T-cell (primary cell): ENCODE measurements at regions not wholly inside any gene's neighbourhood (a gene's known extent, or its start where the extent isn't known, plus 50 kb on each side); places are given as distances from the start of the nearest gene placed in this dataset.
A peak's percentile ranks its signal among the peaks of the same experiment; 100 is the strongest.

Experiments
- ATAC-seq, 4 experiments: fragments of 200-7000 bp in 3 of 4; fragments of 150-1000 bp in 1 of 4; cut with Tn5 transposase; replicated peaks in 1 of 4; 1 replicate in 3 of 4; 2 replicates in 1 of 4; pipeline ENCODE4 v1.10.0; 2021; ENCODE audit warnings: moderate library complexity in 3 of 4, mild to moderate bottlenecking in 2 of 4, moderate number of reproducible peaks in 1 of 4
- CTCF ChIA-PET, 2 donors: fragments of 300-600 bp; sonication (Branson Sonifier 250); formaldehyde crosslinking; loops; one replicate each; lab custom pipeline; 2022; ENCODE audit warnings: antibody characterized with exemption in 2 of 2; lab: Charles Lee
- POLR2A ChIA-PET, 2 donors: fragments of 300-600 bp; sonication (Branson Sonifier 250); formaldehyde crosslinking; loops; one replicate each; lab custom pipeline; 2022; ENCODE audit warnings: antibody characterized with exemption in 2 of 2; lab: Charles Lee
- DNase-seq, 35 experiments: peaks; one replicate each; pipeline versions ENCODE4 v3.0.0 to v3.0.0-alpha.2; 2013 to 2023
- H3K27ac ChIP-seq: one replicate; pipeline ENCODE4 v1.5.1; 2013; ENCODE audit warnings: low read length
- H3K27me3 ChIP-seq, 2 experiments: replicated peaks in 1 of 2; 1 replicate in 1 of 2; 2 replicates in 1 of 2; pipeline versions ENCODE4 v1.6.1 to v1.7.0; 2013; ENCODE audit warnings: low read length in 1 of 2, mixed read lengths in 1 of 2; ENCODE audit not compliant: control insufficient read depth in 2 of 2, insufficient read depth in 2 of 2; ENCODE audit errors: extremely low read depth in 1 of 2
- H3K36me3 ChIP-seq, 2 donors: 1 replicate in 1 of 2; 2 replicates in 1 of 2; pipeline versions ENCODE4 v1.6.1 to v1.7.0; 2013; ENCODE audit warnings: low read length in 1 of 2; ENCODE audit not compliant: control insufficient read depth in 2 of 2, insufficient read depth in 1 of 2; ENCODE audit errors: extremely low read depth in 1 of 2
- H3K4me1 ChIP-seq, 2 experiments: 1 replicate in 1 of 2; 2 replicates in 1 of 2; pipeline versions ENCODE4 v1.6.1 to v1.7.0; 2013; ENCODE audit warnings: low read length in 2 of 2, mixed read lengths in 1 of 2; ENCODE audit not compliant: insufficient read depth in 2 of 2, control insufficient read depth in 1 of 2; ENCODE audit errors: extremely low read depth in 1 of 2
- H3K4me3 ChIP-seq, 2 donors: 1 replicate in 1 of 2; 2 replicates in 1 of 2; pipeline versions ENCODE4 v1.5.1 to v1.7.0; 2013; ENCODE audit warnings: mild to moderate bottlenecking in 2 of 2, low read length in 1 of 2, moderate library complexity in 1 of 2; ENCODE audit not compliant: control insufficient read depth in 1 of 2; ENCODE audit errors: extremely low read depth in 1 of 2
- H3K9me3 ChIP-seq: 2 replicates; pipeline ENCODE4 v1.7.0; 2013
- H3K27ac Mint-ChIP-seq, 2 donors: one replicate each; pipeline ENCODE4 v1.8.0; 2020 to 2021; ENCODE audit warnings: mild to moderate bottlenecking in 2 of 2, mixed read lengths in 2 of 2
- H3K27me3 Mint-ChIP-seq, 2 donors: one replicate each; pipeline ENCODE4 v1.8.0; 2021 to 2022; ENCODE audit warnings: mixed read lengths in 2 of 2
- H3K36me3 Mint-ChIP-seq: one replicate; pipeline ENCODE4 v1.8.0; 2021; ENCODE audit warnings: mixed read lengths
- H3K4me1 Mint-ChIP-seq, 3 donors: one replicate each; pipeline ENCODE4 v1.8.0; 2020 to 2022; ENCODE audit warnings: mixed read lengths in 3 of 3, mild to moderate bottlenecking in 1 of 3
- H3K4me3 Mint-ChIP-seq, 3 donors: one replicate each; pipeline ENCODE4 v1.8.0; 2020 to 2022; ENCODE audit warnings: mild to moderate bottlenecking in 3 of 3, mixed read lengths in 3 of 3, moderate library complexity in 3 of 3
- H3K9me3 Mint-ChIP-seq, 3 donors: one replicate each; pipeline ENCODE4 v1.8.0; 2020 to 2022; ENCODE audit warnings: mixed read lengths in 3 of 3
- whole genome bisulfite sequencing: methylation state at CpG from one replicate; pipeline ENCODE4 v1.1.5; 2013; ENCODE audit warnings: missing lambda C conversion rate; ENCODE audit not compliant: insufficient coverage; 5-methylcytosine and 5-hydroxymethylcytosine counted together

- Histone ChIP-seq H3K4me3 (no peak overlapping the region), H3K4me1 (peaks cover 41 to 71% of the 10 kb centered on the region in 2 experiments), H3K27me3 (no peaks in the 10 kb centered on the region), H3K9me3 (no peaks in the 10 kb centered on the region), H3K27ac (peak overlapping the region; percentile 86), H3K36me3 (no peaks in the 10 kb centered on the region)
- ChIA-PET POLR2A (interaction anchor here (0.6 to 1.6 kb wide), 9 partner anchors 10 to 255 kb away, joined by 3 to 12 read pairs (median 3); no protein-coding TSS in a partner anchor), CTCF (interaction anchor here (0.6 to 1.7 kb wide), 11 partner anchors 11 to 265 kb away, joined by 3 to 7 read pairs (median 4); partner anchors contain the start of gene FYN (in 1 of the 2))
- DNase-seq (peak; percentile 48 to 93 (median 72)), ATAC-seq (peak; percentile 92 to 98 (median 96))
- H3K9me3 Mint-ChIP-seq: peaks cover 0 to 3% (median 0%) of the 10 kb centered on the region in 3 donors
- H3K27ac Mint-ChIP-seq: peak overlapping the region; percentile 92 to 97
- H3K4me1 Mint-ChIP-seq: peaks cover 69 to 78% (median 76%) of the 10 kb centered on the region in 3 donors
- H3K4me3 Mint-ChIP-seq: peak overlapping the region; percentile 49 to 66 (median 60)
- H3K36me3 Mint-ChIP-seq: peaks cover 3% of the 10 kb centered on the region
- 40% methylated on average over 1 of the region's 12 CpGs for whole genome bisulfite sequencing
- H3K27me3 Mint-ChIP-seq: no peaks in the 10 kb centered on the region
These were observed 80.7 kb upstream of the CCN6 start for GRCh38 chr6:111973118-111973761.

DNA sequence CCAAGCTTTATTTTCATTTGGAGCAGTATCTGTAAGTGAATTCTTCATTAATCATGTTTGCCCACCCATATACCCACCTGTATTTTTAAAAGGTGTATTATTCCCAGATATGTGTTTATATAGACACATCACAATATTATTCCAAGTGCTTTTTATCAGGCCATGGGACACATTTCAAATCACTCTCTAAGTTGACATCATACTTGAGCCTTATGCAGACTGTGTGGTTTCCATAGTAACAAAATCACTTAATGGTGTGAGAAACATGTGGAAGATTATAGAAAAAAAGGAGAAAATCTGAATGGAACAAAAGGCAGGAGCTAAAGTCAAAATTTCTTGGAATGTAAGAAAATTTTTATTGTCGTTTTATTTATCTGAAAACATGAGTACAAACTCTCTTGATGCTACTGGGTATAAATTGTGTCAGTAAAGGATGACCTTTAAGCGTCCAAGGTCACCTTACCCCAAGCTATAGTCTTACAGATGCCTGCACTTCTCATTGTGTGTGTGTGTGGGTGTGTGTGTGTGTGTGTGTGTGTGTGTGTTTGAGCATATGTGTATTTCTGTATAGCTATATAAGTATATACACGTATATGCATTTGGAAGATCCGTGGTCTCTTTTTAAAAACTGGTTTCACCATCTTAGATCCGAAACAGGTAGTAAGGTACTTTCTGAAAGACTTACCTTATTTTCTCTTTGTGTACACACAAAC is 79.8 kb upstream of the CCN6 start:
- H3K4me1 Mint-ChIP-seq: peaks cover 77 to 87% (median 85%) of the 10 kb centered on the region in 3 donors
- peaks cover 0 to 3% (median 0%) of the 10 kb centered on the region in 3 donors for H3K9me3 Mint-ChIP-seq
- Histone ChIP-seq H3K36me3 (no peaks in the 10 kb centered on the region), H3K9me3 (no peaks in the 10 kb centered on the region), H3K27me3 (no peaks in the 10 kb centered on the region), H3K4me1 (peaks cover 42 to 76% of the 10 kb centered on the region in 2 experiments), H3K27ac (peak overlapping the region; percentile 86), H3K4me3 (no peak overlapping the region)
- DNase-seq (peak in 1 of 35 experiments; percentile 47), ATAC-seq (no peak)
- ChIA-PET CTCF (interaction anchor here (0.6 to 1.7 kb wide), 11 partner anchors 10 to 264 kb away, joined by 3 to 7 read pairs (median 3); no protein-coding TSS in a partner anchor), POLR2A (interaction anchor here (0.5 to 1.6 kb wide), 9 partner anchors 9 to 256 kb away, joined by 3 to 12 read pairs (median 3); partner anchors contain the start of gene FYN (in 1 of the 2))
- 100% methylated on average over 1 of the region's 5 CpGs for WGBS
- H3K27ac Mint-ChIP-seq: peak overlapping the region; percentile 92 to 97
- peak overlapping the region in 1 of 3 donors; percentile 66 for H3K4me3 Mint-ChIP-seq
- H3K36me3 Mint-ChIP-seq: peaks cover 3% of the 10 kb centered on the region
- no peaks in the 10 kb centered on the region for H3K27me3 Mint-ChIP-seq

- Histone ChIP-seq H3K4me1 (peaks cover 54 to 83% of the 10 kb centered on the region in 2 experiments), H3K36me3 (no peaks in the 10 kb centered on the region), H3K4me3 (no peak overlapping the region), H3K27me3 (no peaks in the 10 kb centered on the region), H3K27ac (peak overlapping the region; percentile 86), H3K9me3 (no peaks in the 10 kb centered on the region)
- no peaks in the 10 kb centered on the region for H3K27me3 Mint-ChIP-seq
- H3K36me3 Mint-ChIP-seq: no peaks in the 10 kb centered on the region
- peaks cover 91 to 100% (median 97%) of the 10 kb centered on the region in 3 donors for H3K4me1 Mint-ChIP-seq
- CTCF ChIA-PET: interaction anchor here in 1 of 2 donors (0.9 to 1.1 kb wide), 2 partner anchors 35 to 40 kb away, joined by 3 read pairs; no protein-coding TSS in a partner anchor
- WGBS: 83% methylated on average over 1 of the region's 6 CpGs
- DNase-seq (no peak), ATAC-seq (no peak)
- POLR2A ChIA-PET: no interaction called here
- H3K4me3 Mint-ChIP-seq: peak overlapping the region in 1 of 3 donors; percentile 28
- H3K9me3 Mint-ChIP-seq: no peaks in the 10 kb centered on the region
- peak overlapping the region; percentile 92 to 97 for H3K27ac Mint-ChIP-seq
These were observed 78.4 kb upstream of the CCN6 start for GRCh38 chr6:111975466-111975865.

GRCh38 chr6:111976139-111976538 is 77.8 kb upstream of the CCN6 start:
- H3K9me3 ChIP-seq: no peaks in the 10 kb centered on the region
- H3K27me3 ChIP-seq: no peaks in the 10 kb centered on the region
- ChIA-PET POLR2A (interaction anchor here in 1 of 2 donors (0.6 kb wide), 1 partner anchor 216 kb away, joined by 4 read pairs; no protein-coding TSS in a partner anchor), CTCF (no interaction called here)
- Mint-ChIP-seq H3K4me3 (peak overlapping the region in 1 of 3 donors; percentile 28), H3K27ac (peak overlapping the region; percentile 92 to 97), H3K9me3 (no peaks in the 10 kb centered on the region), H3K36me3 (no peaks in the 10 kb centered on the region), H3K27me3 (no peaks in the 10 kb centered on the region), H3K4me1 (peaks cover 93 to 100% (median 99%) of the 10 kb centered on the region in 3 donors)
- ATAC-seq (no peak), DNase-seq (no peak)
- H3K36me3 ChIP-seq: no peaks in the 10 kb centered on the region
- no peak overlapping the region for H3K4me3 ChIP-seq
- no peak overlapping the region for H3K27ac ChIP-seq
- 77% methylated on average over 2 of the region's 2 CpGs for WGBS
- peaks cover 58 to 79% of the 10 kb centered on the region in 2 experiments for H3K4me1 ChIP-seq

DNA sequence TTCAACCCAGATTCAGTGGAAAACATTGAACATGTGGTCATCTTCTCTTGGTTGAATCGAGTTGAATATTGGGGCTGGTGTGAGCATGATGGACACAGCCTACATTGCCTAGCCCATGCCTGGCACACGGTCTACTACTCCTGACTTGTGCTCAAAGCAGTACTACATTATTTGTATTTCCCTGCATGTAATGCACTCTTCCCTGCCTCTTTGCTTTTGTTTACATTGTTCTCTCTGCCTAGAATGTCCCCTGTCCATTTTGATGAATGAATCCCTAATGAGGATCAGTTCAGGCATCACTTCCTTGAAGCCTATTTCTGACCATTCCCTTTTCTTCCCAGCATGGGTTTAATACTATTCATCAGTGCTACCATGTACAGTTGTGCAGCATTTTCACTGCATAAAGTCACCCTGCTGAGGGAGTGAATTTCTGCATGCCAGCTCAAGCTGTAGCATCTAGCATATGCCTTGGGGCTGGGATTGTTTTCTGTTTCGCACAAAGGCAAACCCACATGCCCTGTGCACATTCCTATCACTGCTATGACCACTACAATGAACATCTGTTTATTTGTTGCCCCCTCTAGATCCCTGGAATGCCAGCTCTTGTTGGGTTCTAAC is 75.3 kb upstream of the CCN6 start:
- POLR2A ChIA-PET: no interaction called here
- Mint-ChIP-seq H3K4me3 (peak overlapping the region in 1 of 3 donors; percentile 65), H3K27ac (peak overlapping the region; percentile 25 to 83)

GRCh38 chr6:111979633-111980032 is 74.3 kb upstream of the CCN6 start:
- ATAC-seq (peak in 3 of 4 experiments; percentile 54 to 92 (median 68)), DNase-seq (peak in 3 of 35 experiments; percentile 18 to 41 (median 38))
- no peaks in the 10 kb centered on the region for H3K9me3 ChIP-seq
- ChIA-PET POLR2A (no interaction called here), CTCF (no interaction called here)
- H3K27me3 ChIP-seq: no peaks in the 10 kb centered on the region
- peak overlapping the region; percentile 35 to 58 for H3K27ac Mint-ChIP-seq
- H3K27me3 Mint-ChIP-seq: no peaks in the 10 kb centered on the region
- no peak overlapping the region for H3K4me3 ChIP-seq
- peak overlapping the region in 1 of 3 donors; percentile 65 for H3K4me3 Mint-ChIP-seq
- H3K9me3 Mint-ChIP-seq: no peaks in the 10 kb centered on the region
- WGBS: 82% methylated on average over 1 of the region's 6 CpGs
- peaks cover 54 to 59% of the 10 kb centered on the region in 2 experiments for H3K4me1 ChIP-seq
- no peaks in the 10 kb centered on the region for H3K36me3 Mint-ChIP-seq
- H3K4me1 Mint-ChIP-seq: peaks cover 88 to 98% (median 94%) of the 10 kb centered on the region in 3 donors
- no peaks in the 10 kb centered on the region for H3K36me3 ChIP-seq
- H3K27ac ChIP-seq: no peak overlapping the region

More for the DNA sequence above, 75.3 kb upstream of the CCN6 start:
- Mint-ChIP-seq H3K27me3 (no peaks in the 10 kb centered on the region), H3K4me1 (peaks cover 87 to 98% (median 95%) of the 10 kb centered on the region in 3 donors), H3K9me3 (no peaks in the 10 kb centered on the region), H3K36me3 (no peaks in the 10 kb centered on the region)
- Histone ChIP-seq H3K27me3 (no peaks in the 10 kb centered on the region), H3K4me3 (no peak overlapping the region), H3K36me3 (no peaks in the 10 kb centered on the region), H3K9me3 (no peaks in the 10 kb centered on the region), H3K27ac (no peak overlapping the region), H3K4me1 (peaks cover 52 to 59% of the 10 kb centered on the region in 2 experiments)
- ATAC-seq (no peak), DNase-seq (no peak)
- CTCF ChIA-PET: no interaction called here
- WGBS: 74% methylated on average over 2 of the region's 3 CpGs
